CD4-positive, alpha-beta T cell treated with Interferon alpha-2 for 1 hour (primary cell): ENCODE measurements at regions not wholly inside any gene's neighbourhood (a gene's known extent, or its start where the extent isn't known, plus 50 kb on each side); places are given as distances from the start of the nearest gene placed in this dataset.

ENCODE experiments used
- DNase-seq, 2 donors: peaks; one replicate each; pipeline ENCODE4 v3.0.0-alpha.2; 2020 to 2022

- no peak for DNase-seq
These were observed 55.2 kb upstream of the GIMD1 start for GRCh38 chr4:106423791-106424190.

DNA sequence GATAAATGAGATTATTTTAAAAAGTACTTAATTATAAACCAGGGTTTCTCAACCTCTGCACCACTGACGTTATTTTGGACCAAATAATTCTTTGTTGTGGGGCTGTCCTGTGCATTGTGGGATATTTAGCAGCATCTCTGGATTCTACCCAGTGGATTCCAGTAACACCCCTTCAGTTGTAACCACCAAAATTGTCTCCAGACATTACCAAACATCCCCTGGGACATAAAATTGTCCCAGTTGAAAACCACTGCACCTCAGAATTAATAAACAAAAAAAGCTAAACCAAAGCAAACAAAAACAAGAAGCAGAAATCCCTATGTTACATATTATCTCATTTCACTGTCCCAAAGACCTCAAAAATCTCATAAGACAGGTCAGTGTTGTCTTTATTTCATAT, 54.2 kb upstream of the GIMD1 start:
- DNase-seq: no peak

- DNase-seq: no peak
These were observed 53.1 kb upstream of the GIMD1 start for GRCh38 chr4:106421441-106422296.

GRCh38 chr4:106418444-106418843, 49.9 kb upstream of the GIMD1 start:
- DNase-seq: no peak
